Breast epithelium (tissue), 4 donors: ENCODE measurements at regions not wholly inside any gene's neighbourhood (a gene's known extent, or its start where the extent isn't known, plus 50 kb on each side); places are given as distances from the start of the nearest gene placed in this dataset.

Experiments
- DNase-seq, 2 donors: peaks; one replicate each; pipeline ENCODE4 v3.0.0-alpha.2; 2019; ENCODE audit warnings: low spot score in 2 of 2
- H3K27ac ChIP-seq, 2 donors: fragments of 200-600 bp; sonication (generic) in 1 of 2; one replicate each; pipeline ENCODE4 v1.5.1; 2016 to 2019; ENCODE audit warnings: mild to moderate bottlenecking in 1 of 2
- H3K27me3 ChIP-seq, 2 donors: fragments of 200-600 bp; sonication (generic) in 1 of 2; one replicate each; pipeline versions ENCODE4 v1.5.1 to v1.6.0; 2017 to 2019; ENCODE audit warnings: control low read depth in 1 of 2, mild to moderate bottlenecking in 1 of 2
- H3K36me3 ChIP-seq: fragments of 200-600 bp; one replicate; pipeline ENCODE4 v1.5.1; 2019
- H3K4me1 ChIP-seq, 2 donors: fragments of 200-600 bp; sonication (generic); one replicate each; pipeline ENCODE4 v1.5.1; 2016 to 2019; ENCODE audit warnings: control low read depth in 1 of 2
- H3K4me3 ChIP-seq, 3 donors: fragments of 200-600 bp; sonication (generic); 1 replicate in 2 of 3; 2 replicates in 1 of 3; pipeline ENCODE4 v1.5.1; 2016 to 2019; ENCODE audit warnings: mild to moderate bottlenecking in 3 of 3, moderate library complexity in 2 of 3
- H3K9me3 ChIP-seq, 2 donors: fragments of 200-600 bp; sonication (generic) in 1 of 2; one replicate each; pipeline ENCODE4 v1.5.1; 2016 to 2019; ENCODE audit warnings: control low read depth in 1 of 2
- CTCF ChIP-seq, 3 donors: fragments of 450-650 bp; IDR thresholded peaks; one replicate each; pipeline ENCODE4 v1.5.1; 2016 to 2017; ENCODE audit warnings: antibody characterized with exemption in 3 of 3, mild to moderate bottlenecking in 3 of 3, moderate library complexity in 3 of 3
- POLR2A ChIP-seq: fragments of 450-650 bp; IDR thresholded peaks from one replicate; pipeline ENCODE4 v1.6.1; 2016; ENCODE audit warnings: antibody characterized with exemption, mild to moderate bottlenecking, moderate library complexity
- POLR2AphosphoS5 ChIP-seq, 3 donors: sonication (generic); formaldehyde crosslinking; IDR thresholded peaks; one replicate each; pipeline ENCODE4 v1.6.1; 2017; ENCODE audit warnings: antibody characterized with exemption in 3 of 3
- intact Hi-C: fragments of 100-400 bp; cut with DNase I; formaldehyde crosslinking; loops from one replicate; pipeline ENCODE4 v1.15.1; 2023; ENCODE audit warnings: low total_unique reads

GRCh38 chr3:44029100-44029499, 212.6 kb upstream of the TOPAZ1 start:
- TF ChIP-seq CTCF (IDR thresholded peaks at IDR 0.05) (no peak), POLR2AphosphoS5 (IDR thresholded peaks at IDR 0.05) (no peak), POLR2A (no peak)
- intact Hi-C loops = no loop called here

GRCh38 chr3:44030285-44030684, 211.4 kb upstream of the TOPAZ1 start:
- no peaks in the 10 kb centered on the region for H3K9me3 ChIP-seq
- H3K36me3 ChIP-seq = no peaks in the 10 kb centered on the region
- no peak for TF ChIP-seq POLR2AphosphoS5 (IDR thresholded peaks at IDR 0.05)
- no peak for TF ChIP-seq CTCF (IDR thresholded peaks at IDR 0.05)
- no peak for TF ChIP-seq POLR2A
- H3K4me3 ChIP-seq = no peak overlapping the region
- no peaks in the 10 kb centered on the region for H3K4me1 ChIP-seq
- H3K27ac ChIP-seq = no peak overlapping the region
- no peak for DNase-seq
- intact Hi-C loops = no loop called here
- H3K27me3 ChIP-seq = peaks cover 0 to 4% of the 10 kb centered on the region in 2 donors

More at GRCh38 chr3:44029100-44029499, 212.6 kb upstream of the TOPAZ1 start:
- H3K9me3 ChIP-seq = no peaks in the 10 kb centered on the region
- H3K27ac ChIP-seq = no peak overlapping the region
- no peaks in the 10 kb centered on the region for H3K36me3 ChIP-seq
- H3K27me3 ChIP-seq = peaks cover 0 to 6% of the 10 kb centered on the region in 2 donors
- H3K4me3 ChIP-seq = no peak overlapping the region
- no peak for DNase-seq
- H3K4me1 ChIP-seq = no peaks in the 10 kb centered on the region

GRCh38 chr3:44030687-44031305, 210.9 kb upstream of the TOPAZ1 start:
- DNase-seq = no peak
- H3K27me3 ChIP-seq = peaks cover 0 to 4% of the 10 kb centered on the region in 2 donors
- no peak overlapping the region for H3K27ac ChIP-seq
- no peaks in the 10 kb centered on the region for H3K9me3 ChIP-seq
- intact Hi-C loops = no loop called here
- no peaks in the 10 kb centered on the region for H3K4me1 ChIP-seq
- no peak overlapping the region for H3K4me3 ChIP-seq
- TF ChIP-seq POLR2A = no peak
- no peak for TF ChIP-seq POLR2AphosphoS5 (IDR thresholded peaks at IDR 0.05)
- H3K36me3 ChIP-seq = no peaks in the 10 kb centered on the region

- no peaks in the 10 kb centered on the region for H3K4me1 ChIP-seq
- no peaks in the 10 kb centered on the region for H3K9me3 ChIP-seq
- peaks cover 0 to 4% of the 10 kb centered on the region in 2 donors for H3K27me3 ChIP-seq
- no peaks in the 10 kb centered on the region for H3K36me3 ChIP-seq
- no peak for TF ChIP-seq POLR2AphosphoS5 (IDR thresholded peaks at IDR 0.05)
- TF ChIP-seq POLR2A = no peak
- TF ChIP-seq CTCF (IDR thresholded peaks at IDR 0.05) = no peak
- H3K4me3 ChIP-seq = no peak overlapping the region
- intact Hi-C loops = no loop called here
- DNase-seq = no peak
- no peak overlapping the region for H3K27ac ChIP-seq
These were observed 210.0 kb upstream of the TOPAZ1 start for GRCh38 chr3:44031387-44032380.

GRCh38 chr3:44032487-44032886, 209.2 kb upstream of the TOPAZ1 start:
- H3K27ac ChIP-seq = no peak overlapping the region
- TF ChIP-seq CTCF (IDR thresholded peaks at IDR 0.05) (no peak), POLR2A (no peak), POLR2AphosphoS5 (IDR thresholded peaks at IDR 0.05) (no peak)
- H3K27me3 ChIP-seq = peaks cover 0 to 4% of the 10 kb centered on the region in 2 donors
- H3K4me3 ChIP-seq = no peak overlapping the region
- H3K36me3 ChIP-seq = no peaks in the 10 kb centered on the region
- H3K4me1 ChIP-seq = no peaks in the 10 kb centered on the region
- intact Hi-C loops = no loop called here
- DNase-seq = no peak
- H3K9me3 ChIP-seq = no peaks in the 10 kb centered on the region
